ENCODE measurements at regions not wholly inside any gene's neighbourhood (a gene's known extent, or its start where the extent isn't known, plus 50 kb on each side); places are given as distances from the start of the nearest gene placed in this dataset.

DNA sequence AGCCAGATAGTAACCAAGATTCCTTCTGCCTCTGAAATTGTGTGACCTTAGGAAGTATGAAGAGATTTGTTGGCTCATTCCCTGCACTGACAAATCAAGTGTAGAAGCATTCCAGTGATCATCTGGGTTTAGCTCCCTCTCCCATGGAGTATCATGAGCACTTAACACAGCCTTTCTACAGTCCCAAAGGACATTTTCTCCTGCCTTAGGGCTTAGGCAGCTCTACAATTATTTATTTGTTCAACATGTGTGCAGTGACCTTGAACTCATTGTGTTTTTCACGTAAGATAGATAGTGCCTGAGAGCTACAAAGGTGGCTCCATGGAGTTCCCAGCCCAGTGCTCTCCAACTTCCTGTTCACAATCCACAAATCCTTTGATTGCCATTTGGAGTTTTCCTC lies 94.8 kb upstream of the FAT3 start:
- ChIA-PET POLR2A (no interaction called here), CTCF (interaction anchor here (1.9 kb wide), 1 partner anchor 9 kb away, joined by 5 read pairs; no protein-coding TSS in a partner anchor)
- no peak for DNase-seq (ENCODE audit: extremely low spot score)
- TF ChIP-seq, protein P1, sequence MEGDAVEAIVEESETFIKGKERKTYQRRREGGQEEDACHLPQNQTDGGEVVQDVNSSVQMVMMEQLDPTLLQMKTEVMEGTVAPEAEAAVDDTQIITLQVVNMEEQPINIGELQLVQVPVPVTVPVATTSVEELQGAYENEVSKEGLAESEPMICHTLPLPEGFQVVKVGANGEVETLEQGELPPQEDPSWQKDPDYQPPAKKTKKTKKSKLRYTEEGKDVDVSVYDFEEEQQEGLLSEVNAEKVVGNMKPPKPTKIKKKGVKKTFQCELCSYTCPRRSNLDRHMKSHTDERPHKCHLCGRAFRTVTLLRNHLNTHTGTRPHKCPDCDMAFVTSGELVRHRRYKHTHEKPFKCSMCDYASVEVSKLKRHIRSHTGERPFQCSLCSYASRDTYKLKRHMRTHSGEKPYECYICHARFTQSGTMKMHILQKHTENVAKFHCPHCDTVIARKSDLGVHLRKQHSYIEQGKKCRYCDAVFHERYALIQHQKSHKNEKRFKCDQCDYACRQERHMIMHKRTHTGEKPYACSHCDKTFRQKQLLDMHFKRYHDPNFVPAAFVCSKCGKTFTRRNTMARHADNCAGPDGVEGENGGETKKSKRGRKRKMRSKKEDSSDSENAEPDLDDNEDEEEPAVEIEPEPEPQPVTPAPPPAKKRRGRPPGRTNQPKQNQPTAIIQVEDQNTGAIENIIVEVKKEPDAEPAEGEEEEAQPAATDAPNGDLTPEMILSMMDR (IDR thresholded peaks at IDR 0.05; ENCODE audit: control extremely low read depth, extremely low read depth, low read depth, missing control alignments) = no peak

DNA sequence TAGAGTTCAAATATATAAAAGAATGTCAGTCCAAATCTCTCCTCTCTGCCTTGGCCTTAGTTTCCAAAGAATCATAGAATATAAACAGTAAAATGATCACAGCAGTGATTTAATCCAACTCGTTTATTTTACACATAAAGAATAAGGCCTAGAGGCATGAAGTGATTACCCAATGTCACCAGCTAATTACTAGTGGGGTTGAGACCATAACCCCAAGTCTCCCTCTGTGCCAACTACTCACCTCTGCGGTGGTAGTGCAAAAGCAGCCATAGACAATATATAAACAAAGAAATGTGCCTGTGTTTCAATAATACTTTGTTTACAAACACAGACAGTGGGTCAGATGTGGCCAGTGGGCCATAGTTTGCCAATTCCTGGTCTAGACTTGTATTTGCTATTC lies 96.6 kb upstream of the FAT3 start:
- POLR2A ChIA-PET = no interaction called here
- CTCF ChIA-PET = interaction anchor here (1.3 kb wide), 1 partner anchor 8 kb away, joined by 3 read pairs; no protein-coding TSS in a partner anchor
- TF ChIP-seq, protein P1 (IDR thresholded peaks at IDR 0.05; ENCODE audit: control extremely low read depth, extremely low read depth, low read depth, missing control alignments) = no peak
- DNase-seq (ENCODE audit: extremely low spot score) = no peak

DNA sequence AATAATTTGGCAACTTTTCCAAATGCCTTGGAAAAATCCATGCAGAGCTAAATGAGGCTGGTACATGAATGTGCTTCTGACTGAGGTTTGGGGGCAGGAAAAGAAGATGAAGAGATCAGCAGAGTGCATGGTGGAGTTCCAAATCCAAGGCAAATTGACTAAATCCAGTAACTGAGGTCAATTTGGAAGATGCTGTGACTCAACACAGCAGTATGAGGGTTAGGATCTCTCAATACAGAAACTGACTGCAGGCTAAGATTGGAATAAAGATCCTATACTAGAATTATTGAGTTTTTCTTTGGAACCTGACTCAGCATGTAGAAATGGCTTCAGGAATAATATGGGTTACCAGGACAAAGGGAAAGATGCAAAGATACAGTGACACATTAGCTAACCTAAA lies 99.3 kb upstream of the FAT3 start:
- TF ChIP-seq, protein P1 (IDR thresholded peaks at IDR 0.05; ENCODE audit: control extremely low read depth, extremely low read depth, low read depth, missing control alignments) = no peak
- POLR2A ChIA-PET = no interaction called here
- DNase-seq (ENCODE audit: extremely low spot score) = no peak
- CTCF ChIA-PET = interaction anchor here (1.0 to 1.8 kb wide), 2 partner anchors 13 to 14 kb away, joined by 3 to 6 read pairs; no protein-coding TSS in a partner anchor

DNA sequence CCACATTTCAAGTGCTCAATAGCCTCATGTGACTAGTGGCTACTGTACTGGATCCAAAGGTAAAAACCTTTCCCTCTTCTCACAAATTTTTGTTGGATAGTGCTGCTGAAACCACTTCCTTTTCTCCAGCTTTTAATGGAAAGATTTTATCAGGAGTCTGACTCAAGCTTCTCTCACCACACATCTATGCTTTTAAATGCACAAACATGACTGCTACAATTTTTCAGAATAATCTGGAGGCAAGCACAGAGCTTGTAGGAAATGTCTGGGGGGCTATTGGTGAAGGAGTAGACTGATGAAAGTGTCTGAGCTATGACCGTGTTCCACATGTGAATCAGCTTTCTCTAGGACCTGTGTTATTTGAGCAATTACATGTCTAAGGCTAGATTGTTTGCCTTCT lies 101.1 kb upstream of the FAT3 start:
- POLR2A ChIA-PET = no interaction called here
- no peak for DNase-seq (ENCODE audit: extremely low spot score)
- CTCF ChIA-PET = interaction anchor here (1.8 kb wide), 1 partner anchor 15 kb away, joined by 6 read pairs; no protein-coding TSS in a partner anchor
- TF ChIP-seq, protein P1 (IDR thresholded peaks at IDR 0.05; ENCODE audit: control extremely low read depth, extremely low read depth, low read depth, missing control alignments) = no peak

DNA sequence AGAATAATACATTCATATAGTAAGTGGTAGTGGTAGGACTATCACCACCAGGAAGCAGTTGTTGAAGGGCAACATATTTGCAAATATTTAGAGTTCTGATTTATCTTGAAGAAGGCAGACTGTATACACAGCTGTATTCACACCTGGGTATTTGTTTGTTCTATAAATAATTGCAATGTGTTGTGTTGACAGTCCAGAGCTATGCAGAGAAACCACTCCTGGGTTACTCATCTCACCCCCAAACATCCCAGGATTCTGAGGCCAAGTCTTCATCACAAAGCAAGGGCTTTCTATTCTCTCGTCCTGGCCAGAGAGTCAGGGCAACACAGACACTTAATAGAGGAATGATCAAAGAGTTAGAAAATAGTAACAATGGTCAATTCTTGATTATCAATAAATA lies 102.1 kb upstream of the FAT3 start:
- no peak for DNase-seq (ENCODE audit: extremely low spot score)
- TF ChIP-seq, protein P1 (IDR thresholded peaks at IDR 0.05; ENCODE audit: control extremely low read depth, extremely low read depth, low read depth, missing control alignments) = no peak
- CTCF ChIA-PET = no interaction called here
- POLR2A ChIA-PET = no interaction called here

DNA sequence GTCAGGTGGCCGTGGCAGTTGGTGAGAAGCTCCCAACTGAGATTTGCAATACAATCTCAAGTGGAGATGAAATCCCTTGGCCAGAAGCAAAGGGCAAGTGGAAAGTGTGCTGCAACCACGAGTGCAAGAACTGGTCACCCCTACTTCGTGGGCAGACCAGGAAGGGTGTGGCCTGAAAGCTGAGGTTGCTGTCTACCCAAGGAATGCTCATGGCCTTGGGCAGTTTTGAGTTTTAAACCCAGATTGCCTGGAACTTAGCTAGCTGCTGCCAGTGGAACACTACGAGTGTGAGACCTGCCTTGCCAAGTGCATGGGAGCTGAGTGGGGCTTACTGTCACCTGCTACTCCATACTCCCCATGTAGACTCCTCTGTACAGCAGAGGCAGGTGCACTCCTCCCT lies 113.3 kb upstream of the FAT3 start:
- TF ChIP-seq, protein P1 (IDR thresholded peaks at IDR 0.05; ENCODE audit: control extremely low read depth, extremely low read depth, low read depth, missing control alignments) = no peak
- no peak for DNase-seq (ENCODE audit: extremely low spot score)
- POLR2A ChIA-PET = no interaction called here
- CTCF ChIA-PET = interaction anchor here (1.1 kb wide), 1 partner anchor 14 kb away, joined by 3 read pairs; no protein-coding TSS in a partner anchor

DNA sequence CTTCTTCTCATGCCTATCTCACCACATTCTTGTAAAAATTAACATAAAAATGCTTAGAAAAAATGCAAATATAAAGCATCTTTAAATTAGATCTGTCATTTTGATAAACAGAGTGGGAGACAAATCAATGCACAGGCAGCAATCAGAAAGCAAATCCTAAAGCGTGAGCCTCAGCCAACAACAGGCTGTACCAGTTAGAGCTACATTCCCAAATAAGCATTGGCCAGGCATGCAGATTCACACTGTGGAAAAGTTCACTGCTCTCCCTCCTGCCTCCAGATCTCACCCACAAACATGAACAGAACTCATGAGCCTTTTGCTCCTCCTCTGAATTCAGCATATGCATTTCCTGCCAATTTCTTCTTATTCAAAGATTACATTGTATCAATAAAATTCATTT lies 115.2 kb upstream of the FAT3 start:
- no peak for DNase-seq (ENCODE audit: extremely low spot score)
- CTCF ChIA-PET = no interaction called here
- POLR2A ChIA-PET = no interaction called here
- TF ChIP-seq, protein P1 (IDR thresholded peaks at IDR 0.05; ENCODE audit: control extremely low read depth, extremely low read depth, low read depth, missing control alignments) = no peak

All from GM10248 (cell line).